ENCODE measurements at regions not wholly inside any gene's neighbourhood (a gene's known extent, or its start where the extent isn't known, plus 50 kb on each side); places are given as distances from the start of the nearest gene placed in this dataset.

GRCh38 chr3:99128725-99129505 lies 227.4 kb upstream of the DCBLD2 start:
- no peak for ATAC-seq
- intact Hi-C loops (cut with micrococcal nuclease), result no loop called here
- H3K9me3 ChIP-seq (ENCODE audit: control insufficient read depth, insufficient read depth, low read length), result peaks cover 3% of the 10 kb centered on the region
- TF ChIP-seq CTCF (IDR thresholded peaks at IDR 0.05), result no peak
- Mint-ChIP-seq H3K36me3 (no peaks in the 10 kb centered on the region), H3K9me3 (peaks cover 2 to 4% of the 10 kb centered on the region in 2 donors), H3K27ac (no peak overlapping the region), H3K27me3 (ENCODE audit: low read depth in 2 of 2) (no peaks in the 10 kb centered on the region), H3K4me3 (no peak overlapping the region), H3K4me1 (no peaks in the 10 kb centered on the region)
- no peak for DNase-seq
- H3K4me1 ChIP-seq (ENCODE audit: control insufficient read depth, insufficient read depth, low read length), result no peaks in the 10 kb centered on the region
- no peak overlapping the region for H3K27ac ChIP-seq (ENCODE audit: low read length)
- H3K27me3 ChIP-seq (ENCODE audit: control insufficient read depth, insufficient read depth, low read length), result no peaks in the 10 kb centered on the region
- 96% methylated on average over 2 of the region's 4 CpGs for WGBS (ENCODE audit: insufficient coverage)
- H3K36me3 ChIP-seq (ENCODE audit: control insufficient read depth, insufficient read depth, low read length), result no peaks in the 10 kb centered on the region
- no peak overlapping the region for H3K4me3 ChIP-seq (ENCODE audit: low read length)

GRCh38 chr3:99128235-99128634 lies 226.7 kb upstream of the DCBLD2 start:
- 100% methylated on average over 1 of the region's 2 CpGs for WGBS (ENCODE audit: insufficient coverage)
- Histone ChIP-seq H3K27ac (ENCODE audit: low read length) (no peak overlapping the region), H3K4me3 (ENCODE audit: low read length) (no peak overlapping the region), H3K9me3 (ENCODE audit: control insufficient read depth, insufficient read depth, low read length) (peaks cover 3% of the 10 kb centered on the region), H3K36me3 (ENCODE audit: control insufficient read depth, insufficient read depth, low read length) (no peaks in the 10 kb centered on the region), H3K4me1 (ENCODE audit: control insufficient read depth, insufficient read depth, low read length) (no peaks in the 10 kb centered on the region), H3K27me3 (ENCODE audit: control insufficient read depth, insufficient read depth, low read length) (no peaks in the 10 kb centered on the region)
- Mint-ChIP-seq H3K27me3 (ENCODE audit: low read depth in 2 of 2) (no peaks in the 10 kb centered on the region), H3K9me3 (peaks cover 2 to 7% of the 10 kb centered on the region in 2 donors), H3K4me3 (no peak overlapping the region), H3K27ac (no peak overlapping the region), H3K36me3 (no peaks in the 10 kb centered on the region), H3K4me1 (no peaks in the 10 kb centered on the region)
- ATAC-seq, result no peak
- no peak for DNase-seq
- intact Hi-C loops (cut with micrococcal nuclease), result no loop called here
- no peak for TF ChIP-seq CTCF (IDR thresholded peaks at IDR 0.05)

GRCh38 chr3:99126316-99126715 lies 224.8 kb upstream of the DCBLD2 start:
- Mint-ChIP-seq H3K4me3 (no peak overlapping the region), H3K27me3 (ENCODE audit: low read depth in 2 of 2) (no peaks in the 10 kb centered on the region), H3K4me1 (no peaks in the 10 kb centered on the region), H3K36me3 (no peaks in the 10 kb centered on the region), H3K9me3 (peaks cover 2 to 10% of the 10 kb centered on the region in 2 donors), H3K27ac (no peak overlapping the region)
- no peak for ATAC-seq
- DNase-seq, result no peak
- Histone ChIP-seq H3K4me1 (ENCODE audit: control insufficient read depth, insufficient read depth, low read length) (no peaks in the 10 kb centered on the region), H3K9me3 (ENCODE audit: control insufficient read depth, insufficient read depth, low read length) (peaks cover 3% of the 10 kb centered on the region), H3K4me3 (ENCODE audit: low read length) (no peak overlapping the region), H3K27ac (ENCODE audit: low read length) (no peak overlapping the region), H3K36me3 (ENCODE audit: control insufficient read depth, insufficient read depth, low read length) (no peaks in the 10 kb centered on the region), H3K27me3 (ENCODE audit: control insufficient read depth, insufficient read depth, low read length) (no peaks in the 10 kb centered on the region)
- no CpG with 5 or more reads among the region's 1 CpG for WGBS (ENCODE audit: insufficient coverage)
- no peak for TF ChIP-seq CTCF (IDR thresholded peaks at IDR 0.05)
- intact Hi-C loops (cut with micrococcal nuclease), result no loop called here

- H3K36me3 ChIP-seq (ENCODE audit: control insufficient read depth, insufficient read depth, low read length), result no peaks in the 10 kb centered on the region
- no peak overlapping the region for H3K27ac ChIP-seq (ENCODE audit: low read length)
- ATAC-seq (no peak), DNase-seq (no peak)
- no peak overlapping the region for H3K4me3 Mint-ChIP-seq
- intact Hi-C loops (cut with micrococcal nuclease), result no loop called here
- H3K9me3 ChIP-seq (ENCODE audit: control insufficient read depth, insufficient read depth, low read length), result no peaks in the 10 kb centered on the region
- H3K4me3 ChIP-seq (ENCODE audit: low read length), result no peak overlapping the region
- no peaks in the 10 kb centered on the region for H3K27me3 ChIP-seq (ENCODE audit: control insufficient read depth, insufficient read depth, low read length)
- TF ChIP-seq CTCF (IDR thresholded peaks at IDR 0.05), result no peak
- no peaks in the 10 kb centered on the region for H3K36me3 Mint-ChIP-seq
- H3K27me3 Mint-ChIP-seq (ENCODE audit: low read depth in 2 of 2), result no peaks in the 10 kb centered on the region
- 87% methylated on average over 1 of the region's 1 CpG for WGBS (ENCODE audit: insufficient coverage)
- H3K4me1 Mint-ChIP-seq, result no peaks in the 10 kb centered on the region
- H3K9me3 Mint-ChIP-seq, result peaks cover 4 to 11% of the 10 kb centered on the region in 2 donors
- no peak overlapping the region for H3K27ac Mint-ChIP-seq
- no peaks in the 10 kb centered on the region for H3K4me1 ChIP-seq (ENCODE audit: control insufficient read depth, insufficient read depth, low read length)
Measured at GRCh38 chr3:99119385-99119784, 217.9 kb upstream of the DCBLD2 start.

All from natural killer cell (primary cell).